Hematopoietic multipotent progenitor cell treated with erythropoietin and hydrocortisone succinate and interleukin-3 and kit ligand, for 15 days (in vitro differentiated cells): ENCODE measurements at regions not wholly inside any gene's neighbourhood (a gene's known extent, or its start where the extent isn't known, plus 50 kb on each side); places are given as distances from the start of the nearest gene placed in this dataset.

Experiments used
- DNase-seq: peaks from one replicate; pipeline ENCODE4 v3.0.0-alpha.2; 2015; ENCODE audit warnings: low spot score

GRCh38 chr2:19717446-19717845 lies 184.3 kb downstream of the TTC32 start:
- DNase-seq: no peak

DNA sequence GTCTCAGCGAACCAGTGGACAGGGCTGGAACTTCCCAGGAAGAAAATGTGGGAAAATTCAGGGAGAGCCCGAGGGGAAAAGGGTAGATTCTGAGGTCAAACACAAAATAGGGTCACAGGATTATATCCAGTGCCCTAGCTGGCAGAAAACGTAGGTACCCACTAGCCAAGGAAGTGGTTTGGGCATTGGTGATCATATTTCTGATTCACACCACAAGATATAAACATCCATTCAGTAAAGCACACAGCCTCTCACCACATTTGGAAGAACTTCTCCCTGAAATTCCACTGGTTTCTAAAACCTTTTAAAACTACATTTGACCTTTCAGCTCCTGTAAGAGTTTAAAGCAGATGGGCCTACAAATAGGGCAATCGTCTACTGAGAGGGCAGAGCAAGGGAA lies 186.9 kb downstream of the TTC32 start:
- DNase-seq: no peak

- no peak for DNase-seq
Observed at GRCh38 chr2:19712850-19713249, 188.9 kb downstream of the TTC32 start.

GRCh38 chr2:19711470-19712372 lies 190.1 kb downstream of the TTC32 start:
- no peak for DNase-seq

- DNase-seq: no peak
Observed at GRCh38 chr2:19710230-19710629, 191.6 kb downstream of the TTC32 start.

DNA sequence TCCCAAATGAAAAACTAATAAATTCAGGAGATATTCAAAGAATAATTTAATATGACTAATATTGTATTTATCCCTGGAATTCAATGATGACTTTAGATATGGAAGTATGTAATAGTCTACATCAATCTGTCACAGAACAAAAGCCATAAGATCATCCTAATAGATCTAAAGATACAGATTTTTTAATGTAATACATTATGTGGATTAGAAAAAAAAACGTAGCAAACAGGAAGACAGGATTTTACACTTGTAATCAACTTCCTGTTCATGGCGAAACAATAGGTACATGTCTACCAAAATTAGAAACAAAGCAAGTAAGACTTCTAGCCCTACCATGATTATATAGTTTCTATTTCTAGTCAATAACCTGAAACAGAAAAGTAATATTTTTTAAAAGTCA lies 192.2 kb downstream of the TTC32 start:
- DNase-seq: no peak

- no peak for DNase-seq
Observed at GRCh38 chr2:19708776-19709175, 193.0 kb downstream of the TTC32 start.

GRCh38 chr2:19706332-19706731 lies 195.5 kb downstream of the TTC32 start:
- DNase-seq: no peak

GRCh38 chr2:19702267-19702666 lies 199.5 kb downstream of the TTC32 start:
- no peak for DNase-seq

- DNase-seq: no peak
Observed at GRCh38 chr2:19700861-19701585, 200.8 kb downstream of the TTC32 start.

GRCh38 chr2:19697131-19697530 lies 204.7 kb downstream of the TTC32 start:
- no peak for DNase-seq

DNA sequence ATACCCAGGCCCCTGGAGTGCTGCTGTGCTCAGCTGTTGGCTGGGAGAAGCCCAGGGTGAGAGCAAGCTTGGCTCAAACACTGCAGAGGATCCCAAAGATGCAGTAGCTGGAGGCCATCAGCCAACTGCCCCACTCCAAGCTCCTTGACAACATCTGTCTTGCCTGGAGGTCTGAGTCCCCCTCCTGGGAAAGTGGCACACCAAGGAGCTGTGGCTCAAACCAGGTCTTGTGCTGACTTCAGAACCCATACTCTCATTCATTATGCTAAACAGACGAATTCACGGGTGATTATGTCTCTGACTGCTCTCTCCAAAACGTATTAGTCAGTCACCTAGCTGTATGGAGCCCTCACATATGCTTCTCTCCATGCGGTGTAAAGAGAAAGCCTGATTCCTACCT lies 206.1 kb downstream of the TTC32 start:
- DNase-seq: no peak

DNA sequence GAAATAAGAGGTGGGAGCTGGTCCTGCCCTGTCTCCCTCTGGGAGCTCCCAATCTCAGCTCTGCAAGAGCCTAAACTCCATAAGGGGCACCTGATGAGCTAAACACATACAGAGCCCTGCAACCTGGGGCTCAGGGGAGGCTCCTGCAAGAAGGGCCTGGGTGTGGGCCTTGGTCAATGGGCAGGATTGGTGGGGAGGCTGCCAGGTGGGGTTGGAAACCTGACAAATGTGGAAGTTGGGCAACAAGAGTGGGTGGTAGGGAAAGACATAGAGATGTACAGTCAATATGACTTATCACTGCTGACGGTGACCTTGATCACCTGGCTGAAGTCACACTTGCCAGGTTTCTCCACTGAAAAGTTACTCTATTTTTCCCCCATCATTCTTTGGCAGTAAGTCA lies 209.9 kb downstream of the TTC32 start:
- DNase-seq: no peak

GRCh38 chr2:19690429-19690828 lies 211.4 kb downstream of the TTC32 start:
- DNase-seq: no peak

GRCh38 chr2:19689646-19690168 lies 212.1 kb downstream of the TTC32 start:
- DNase-seq: no peak

DNA sequence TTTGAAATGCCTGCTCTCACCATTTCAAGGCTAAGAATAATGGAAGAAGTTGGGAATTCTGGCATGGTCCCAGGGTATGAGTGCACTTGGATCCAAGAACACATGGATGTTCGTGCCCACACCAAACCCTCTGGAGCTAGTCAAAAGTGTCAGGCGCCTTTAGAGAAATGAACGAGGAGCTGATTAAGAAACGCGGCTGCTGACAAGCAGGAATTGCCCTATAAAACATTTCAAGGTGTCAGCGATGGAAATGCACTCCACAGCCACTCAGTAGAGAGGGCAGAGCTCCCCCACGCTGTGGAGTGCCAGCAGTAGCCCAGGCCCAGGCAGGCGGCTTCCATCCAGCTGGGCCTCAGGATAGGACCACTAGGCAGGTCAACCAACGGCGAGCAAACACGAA lies 213.7 kb downstream of the TTC32 start:
- DNase-seq: no peak

- DNase-seq: no peak
Observed at GRCh38 chr2:19687017-19687659, 214.6 kb downstream of the TTC32 start.

DNA sequence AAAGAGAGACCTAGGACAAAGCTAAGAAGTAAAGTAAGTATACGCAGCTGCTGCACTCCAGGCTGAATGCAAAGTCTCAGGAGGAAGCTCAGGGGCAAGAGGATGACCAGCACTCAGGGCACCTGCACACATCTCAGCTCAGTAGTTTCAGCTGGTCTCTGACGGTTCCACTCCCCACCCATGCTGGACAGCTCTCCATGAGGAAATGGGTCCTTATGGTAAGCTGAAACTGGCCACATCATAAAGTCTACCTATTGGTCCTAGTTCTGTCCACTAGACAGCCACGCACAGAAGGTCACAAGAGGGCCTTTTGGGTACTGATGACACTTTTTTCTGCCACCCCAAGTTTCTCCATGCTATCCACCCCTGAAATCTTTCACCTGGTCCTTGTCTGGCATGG lies 215.3 kb downstream of the TTC32 start:
- no peak for DNase-seq

GRCh38 chr2:19685731-19686130 lies 216.1 kb downstream of the TTC32 start:
- DNase-seq: no peak

- no peak for DNase-seq
Observed at GRCh38 chr2:19684516-19684915, 217.3 kb downstream of the TTC32 start.

- DNase-seq: no peak
Observed at GRCh38 chr2:19683556-19683955, 218.2 kb downstream of the TTC32 start.

DNA sequence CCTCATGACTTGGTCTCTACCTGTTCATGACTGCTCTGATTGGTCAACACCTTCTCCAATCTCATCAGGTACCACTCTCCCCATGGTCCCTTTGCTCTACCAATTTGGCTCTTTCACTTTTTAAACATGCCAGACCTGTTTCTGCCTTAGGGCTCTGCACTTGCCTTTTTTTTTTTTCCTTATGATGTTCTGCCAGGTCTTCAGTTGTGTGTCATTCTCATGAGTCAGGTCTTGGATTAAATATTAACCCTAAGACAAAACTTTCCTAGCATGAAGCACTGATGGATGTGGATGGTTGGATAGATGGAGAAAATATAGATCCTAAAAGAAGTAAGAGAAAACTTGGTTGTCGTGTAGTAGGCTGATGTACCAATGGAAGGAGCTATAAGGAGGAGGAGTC lies 219.3 kb downstream of the TTC32 start:
- DNase-seq: no peak
